Limb (tissue), 2 donors: ENCODE measurements at regions not wholly inside any gene's neighbourhood (a gene's known extent, or its start where the extent isn't known, plus 50 kb on each side); places are given as distances from the start of the nearest gene placed in this dataset.
"Not testable (repeated sequence)": the region's sequence is repeated elsewhere in the genome, so short reads cannot be mapped to it uniquely, and the experiment has no call there.

ENCODE experiments used
- DNase-seq, 2 donors: peaks; one replicate each; pipeline ENCODE4 v3.0.0-alpha.2; 2016; ENCODE audit errors: extremely low spot score in 2 of 2

- DNase-seq, result no peak
Measured at GRCh38 chr3:88784925-88785324, 322.5 kb upstream of the EPHA3 start.

DNA sequence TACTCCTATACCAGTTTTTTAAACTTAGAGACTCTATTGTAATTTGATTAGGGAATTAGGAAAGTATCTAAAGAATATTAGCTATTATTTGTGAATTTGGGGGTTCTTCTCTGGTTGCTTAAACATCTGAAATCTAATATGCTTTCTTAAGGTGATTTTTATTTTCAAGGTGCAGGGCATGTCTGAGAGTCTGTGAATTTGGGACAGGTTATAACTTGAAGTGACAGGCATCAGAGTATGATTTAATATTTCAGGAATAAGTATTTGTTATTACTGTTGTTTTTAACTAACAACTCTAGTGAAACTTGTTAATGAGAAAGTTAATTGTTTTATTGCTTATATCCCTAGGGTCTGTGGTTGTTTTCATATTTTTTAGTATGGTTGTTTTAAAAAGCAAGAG, 321.6 kb upstream of the EPHA3 start:
- DNase-seq, result no peak

GRCh38 chr3:88795503-88795902, 311.9 kb upstream of the EPHA3 start:
- no peak for DNase-seq

DNA sequence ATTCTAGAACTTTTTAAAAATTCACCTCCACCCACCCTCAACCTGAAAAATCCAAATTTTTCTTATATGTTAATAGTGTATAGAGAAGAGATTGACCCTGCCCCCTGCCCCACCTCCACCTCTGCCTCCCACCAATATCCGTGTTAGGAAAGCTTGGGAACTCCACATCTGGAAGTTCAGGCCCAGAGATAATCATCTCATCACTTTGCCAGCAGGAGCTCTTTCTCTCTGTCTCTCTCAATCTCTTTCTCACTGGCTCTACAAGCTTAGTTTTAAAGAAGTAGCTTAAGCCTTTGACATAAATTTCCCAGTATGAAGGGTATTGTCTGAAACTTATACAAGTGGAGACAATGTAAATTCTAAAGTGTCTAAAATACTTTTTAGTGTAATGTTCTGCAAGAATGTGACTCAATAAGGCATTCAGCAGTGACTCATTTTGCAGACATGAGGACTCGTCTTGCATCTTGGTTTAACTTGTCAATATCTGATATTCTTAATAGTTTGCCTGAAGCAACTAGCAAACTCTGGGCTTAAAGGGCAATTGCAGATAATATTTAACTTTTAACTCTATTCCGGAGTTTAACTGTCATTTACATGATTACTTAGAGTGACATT, 299.8 kb upstream of the EPHA3 start:
- DNase-seq, result no peak

DNA sequence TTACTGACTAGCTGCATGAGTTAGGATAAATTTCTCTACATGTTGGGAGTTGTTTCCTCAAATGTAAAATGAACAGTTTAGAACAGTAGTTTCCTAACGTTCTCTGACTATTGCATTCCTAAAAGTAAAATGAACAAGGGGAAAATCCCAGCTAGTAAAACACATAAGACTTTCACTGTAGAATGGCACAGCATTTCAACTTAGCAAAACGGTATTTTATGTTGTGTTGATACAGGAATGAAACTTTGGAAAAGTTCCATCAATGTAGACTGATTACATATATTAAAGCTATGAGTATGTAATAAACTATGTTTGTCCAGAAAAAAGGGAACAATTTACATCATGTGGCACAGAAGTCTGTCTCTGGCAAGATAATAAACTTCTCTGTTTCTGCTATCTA, 297.4 kb upstream of the EPHA3 start:
- DNase-seq, result no peak

DNA sequence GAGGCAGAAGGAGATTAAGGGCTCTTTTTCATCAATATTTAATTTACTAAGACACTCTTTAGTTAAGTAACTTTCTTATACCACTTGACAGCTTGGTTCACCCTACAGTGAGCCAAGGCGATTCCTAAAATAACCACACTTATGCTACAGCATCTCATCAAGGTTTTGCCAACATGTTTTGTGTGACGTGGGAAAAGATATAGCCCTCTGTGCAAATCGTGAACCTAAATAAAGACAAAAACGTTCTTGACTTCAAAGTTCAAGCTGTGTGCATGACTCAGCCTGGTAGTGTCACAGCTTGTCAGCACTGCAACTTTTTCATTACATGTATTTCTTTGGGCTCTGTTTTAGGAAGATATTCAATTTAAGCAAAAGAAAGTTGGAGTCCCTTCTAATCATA, 297.0 kb upstream of the EPHA3 start:
- DNase-seq, result no peak

DNA sequence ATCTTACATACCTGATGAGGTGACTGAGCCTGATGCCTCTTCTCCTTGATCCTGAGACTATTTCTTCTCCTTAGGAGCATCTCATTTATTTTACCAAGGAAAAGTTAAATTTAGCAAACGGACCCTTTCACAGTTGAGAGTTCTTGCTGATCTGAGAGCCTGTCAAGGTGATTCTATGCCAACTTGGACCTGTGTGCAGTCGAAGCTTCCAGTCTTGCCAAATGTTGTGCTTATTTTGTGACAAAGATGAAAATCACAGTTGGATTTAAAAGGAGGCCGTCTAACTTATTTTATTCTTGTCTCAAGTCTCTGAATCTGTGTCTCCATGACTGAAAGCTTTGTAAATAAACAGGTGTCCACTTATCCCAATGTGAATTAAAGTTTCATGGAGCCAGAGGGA, 296.3 kb upstream of the EPHA3 start:
- no peak for DNase-seq

DNA sequence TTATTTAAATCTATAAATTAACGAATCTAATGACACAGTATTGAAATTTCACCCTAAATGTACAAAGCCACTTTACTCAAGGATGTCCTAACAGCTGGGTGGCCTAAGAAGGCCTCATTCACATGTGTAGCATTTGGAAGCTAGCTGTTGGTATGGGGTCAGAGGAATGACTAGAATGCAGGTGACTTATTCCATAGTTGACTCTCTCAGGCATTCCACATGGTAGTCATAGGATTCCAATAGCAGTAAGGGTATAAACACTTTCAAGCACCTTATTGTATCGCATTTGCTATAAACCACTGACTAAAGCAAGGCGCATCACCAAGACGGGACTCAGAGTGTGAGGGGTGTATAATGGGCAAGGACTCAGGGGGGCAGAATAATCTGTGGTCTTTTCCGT, 294.8 kb upstream of the EPHA3 start:
- DNase-seq, result no peak

DNA sequence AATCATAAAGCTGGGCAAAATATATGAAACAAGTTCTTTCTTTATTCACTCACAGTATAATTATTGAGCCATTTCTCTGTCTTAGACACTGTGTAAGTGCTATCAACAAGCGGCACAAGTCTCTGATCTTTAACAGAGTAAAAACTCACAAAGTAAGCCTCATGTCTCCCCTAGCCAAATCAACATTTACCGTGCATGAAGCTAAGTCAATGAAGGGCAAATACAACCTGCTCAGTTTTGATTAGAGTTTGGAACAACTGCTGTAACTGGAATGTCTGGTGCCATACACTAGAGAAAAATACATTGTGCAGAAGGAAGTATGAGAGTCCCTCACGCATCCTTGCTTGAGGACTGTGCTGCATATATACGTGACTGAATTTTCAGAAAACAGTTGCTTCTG, 291.0 kb upstream of the EPHA3 start:
- DNase-seq, result no peak

GRCh38 chr3:88824666-88825564, 282.5 kb upstream of the EPHA3 start:
- DNase-seq, result no peak

DNA sequence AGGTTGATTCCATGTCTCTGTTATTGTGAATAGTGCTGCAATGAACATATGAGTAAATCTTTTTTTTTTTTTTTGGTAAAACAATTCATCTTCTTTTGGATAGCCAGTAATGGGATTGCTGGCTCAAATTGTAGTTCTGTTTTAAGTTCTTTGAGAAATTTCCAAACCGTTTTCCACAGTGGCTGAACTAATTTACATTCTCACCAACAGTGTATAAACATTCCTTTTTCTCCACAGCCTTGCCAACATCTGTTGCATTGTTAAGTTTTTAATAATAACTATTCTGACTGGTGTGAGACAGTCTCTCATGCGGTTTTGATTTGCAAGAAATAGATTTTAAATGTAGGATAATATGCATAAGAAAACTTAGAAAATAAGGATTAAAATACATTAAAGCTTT, 279.0 kb upstream of the EPHA3 start:
- DNase-seq, result no peak

GRCh38 chr3:88852606-88853005, 254.8 kb upstream of the EPHA3 start:
- no peak for DNase-seq

DNA sequence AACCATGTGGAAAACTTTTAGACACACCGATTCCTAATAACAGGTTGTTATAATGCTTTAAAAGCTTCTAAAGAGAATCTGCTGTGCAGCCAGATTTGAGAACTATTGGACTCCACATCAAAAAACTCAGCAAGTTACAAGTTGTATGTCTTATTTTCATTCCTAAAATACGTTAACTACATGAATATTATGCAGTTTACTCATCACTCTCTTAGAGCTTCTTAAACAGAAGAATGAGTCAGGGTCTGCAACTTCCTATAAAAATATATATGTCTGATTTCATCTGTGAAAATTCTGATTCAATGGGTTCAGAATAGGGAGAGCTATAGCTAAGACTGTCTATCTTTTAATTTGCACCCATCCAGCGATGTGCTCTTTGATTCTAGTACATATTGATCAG, 244.2 kb upstream of the EPHA3 start:
- no peak for DNase-seq

DNA sequence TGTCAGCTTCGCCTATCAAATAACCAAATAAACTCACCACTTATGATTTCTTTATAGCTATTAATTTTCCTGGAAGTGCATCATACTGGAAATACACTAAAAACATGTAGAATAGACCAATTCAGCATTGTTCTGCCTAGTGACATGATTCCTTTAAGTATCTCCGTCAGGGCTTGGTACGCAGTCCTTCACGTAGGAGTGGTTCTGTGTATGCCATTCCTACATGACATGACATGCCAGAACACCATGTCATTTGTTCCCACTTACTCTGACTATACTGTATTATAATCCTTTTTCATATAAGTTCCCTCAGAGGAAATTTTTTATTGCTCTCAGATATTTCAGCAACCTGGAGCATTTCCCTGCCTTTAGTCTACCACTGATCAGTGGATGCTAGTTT, 230.7 kb upstream of the EPHA3 start:
- DNase-seq, result no peak

GRCh38 chr3:88879905-88880304, 227.5 kb upstream of the EPHA3 start:
- DNase-seq, result no peak

- DNase-seq, result no peak
Measured at GRCh38 chr3:88882121-88882520, 225.3 kb upstream of the EPHA3 start.

DNA sequence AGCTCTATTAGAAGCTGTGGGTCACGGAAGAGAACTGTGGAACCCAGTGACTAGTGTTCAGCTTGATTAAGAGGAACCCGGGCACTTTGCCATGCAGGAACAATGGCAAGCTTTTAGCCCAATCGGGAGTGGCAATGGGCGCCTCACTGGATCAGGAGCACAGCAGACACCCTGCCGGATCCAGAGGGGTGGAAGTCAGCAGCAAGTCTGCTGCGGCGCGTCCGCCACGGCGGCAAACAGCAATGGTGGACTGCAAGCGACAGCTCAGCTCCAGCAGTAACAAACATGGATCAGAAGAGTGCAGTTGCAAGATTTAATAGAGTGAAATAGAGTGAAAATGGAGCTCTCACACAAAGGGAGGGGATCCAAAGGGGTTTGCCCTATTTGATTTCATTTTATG, 220.8 kb upstream of the EPHA3 start:
- DNase-seq, result not testable (repeated sequence)

- no peak for DNase-seq
Measured at GRCh38 chr3:88896026-88896425, 211.4 kb upstream of the EPHA3 start.

- no peak for DNase-seq
Measured at GRCh38 chr3:88912294-88912877, 195.0 kb upstream of the EPHA3 start.

DNA sequence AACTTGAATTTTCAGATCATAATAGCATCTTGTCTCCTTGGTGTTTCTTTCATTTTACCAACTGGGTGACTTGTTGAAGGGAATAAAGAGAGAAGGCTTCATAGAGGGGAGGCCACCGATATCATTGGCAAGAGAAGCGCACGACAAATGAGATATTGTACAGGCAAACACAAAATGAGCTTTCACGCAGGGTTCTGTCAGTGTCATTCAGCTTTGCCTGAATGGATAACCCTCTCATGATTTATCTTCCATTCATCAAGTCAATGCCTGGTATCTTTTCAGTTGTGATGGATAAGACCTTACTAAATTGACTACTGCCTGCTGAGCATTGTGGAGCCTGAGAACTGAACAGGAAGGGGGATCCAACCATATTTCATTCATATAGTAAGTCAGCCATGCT, 188.6 kb upstream of the EPHA3 start:
- no peak for DNase-seq

- no peak for DNase-seq
Measured at GRCh38 chr3:88921986-88922385, 185.4 kb upstream of the EPHA3 start.

- no peak for DNase-seq
Measured at GRCh38 chr3:88926221-88926620, 181.2 kb upstream of the EPHA3 start.

DNA sequence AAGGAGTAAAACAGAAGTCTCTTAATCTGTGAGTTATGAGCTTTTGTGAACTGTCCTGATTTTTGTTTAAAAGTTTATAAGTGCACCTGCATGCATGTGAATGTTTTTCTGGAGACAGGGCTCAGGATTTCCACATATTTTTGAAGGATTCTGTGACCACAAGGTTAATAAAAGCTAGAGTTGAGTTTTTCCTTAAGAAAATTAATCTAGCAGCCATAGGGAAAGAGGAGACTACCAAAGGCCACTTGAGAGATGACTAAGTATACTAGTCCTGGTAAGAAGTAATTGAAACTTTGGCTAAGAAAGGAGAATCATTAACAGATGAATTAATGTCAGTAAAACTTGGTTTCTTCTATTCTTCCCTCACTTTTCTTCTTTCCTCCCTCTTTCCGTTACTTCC, 176.8 kb upstream of the EPHA3 start:
- no peak for DNase-seq
